A549 (cell line): ENCODE measurements at regions not wholly inside any gene's neighbourhood (a gene's known extent, or its start where the extent isn't known, plus 50 kb on each side); places are given as distances from the start of the nearest gene placed in this dataset.
"Not testable (repeated sequence)": the region's sequence is repeated elsewhere in the genome, so short reads cannot be mapped to it uniquely, and the experiment has no call there.

ENCODE experiments used
- CBX8 ChIP-seq: fragments of 200-600 bp; sonication (generic); IDR thresholded peaks from 2 replicates; pipeline ENCODE4 v1.6.1; 2016
- EP300 ChIP-seq, 2 experiments: fragments of >200 bp; sonication (Bioruptor Twin); formaldehyde crosslinking; IDR thresholded peaks; 2 replicates in 1 of 2; 3 replicates in 1 of 2; pipeline ENCODE4 v1.6.1; 2016 to 2017
- ESRRA ChIP-seq: fragments of 150-350 bp; IDR thresholded peaks from 2 replicates; pipeline ENCODE4 v1.6.1; 2014; ENCODE audit warnings: mild to moderate bottlenecking, low read length, borderline replicate concordance
- POLR2A ChIP-seq: IDR thresholded peaks from 2 replicates; pipeline ENCODE4 v1.6.1; 2012; ENCODE audit warnings: mild to moderate bottlenecking, low read length
- RARB ChIP-seq: fragments of 250-450 bp; sonication (Bioruptor Pico); IDR thresholded peaks from 2 replicates; pipeline ENCODE4 v1.8.0; 2021; ENCODE audit warnings: mild to moderate bottlenecking, moderate library complexity
- SMC3 ChIP-seq: fragments of >200 bp; sonication (Bioruptor Twin); formaldehyde crosslinking; IDR thresholded peaks from 3 replicates; pipeline ENCODE4 v1.6.1; 2018; ENCODE audit warnings: inconsistent platforms
- TF ChIP-seq, protein P1 (sequence below): fragments of >200 bp; sonication (Bioruptor Twin); formaldehyde crosslinking; IDR thresholded peaks from 3 replicates; pipeline ENCODE4 v1.5.1; 2016
- TF ChIP-seq, protein P2 (sequence below): IDR thresholded peaks from 2 replicates; pipeline ENCODE4 v1.6.1; 2012
- TF ChIP-seq, protein P3 (sequence below): fragments of >200 bp; sonication (Bioruptor Twin); formaldehyde crosslinking; IDR thresholded peaks from 3 replicates; pipeline ENCODE4 v1.6.1; 2016

DNA sequence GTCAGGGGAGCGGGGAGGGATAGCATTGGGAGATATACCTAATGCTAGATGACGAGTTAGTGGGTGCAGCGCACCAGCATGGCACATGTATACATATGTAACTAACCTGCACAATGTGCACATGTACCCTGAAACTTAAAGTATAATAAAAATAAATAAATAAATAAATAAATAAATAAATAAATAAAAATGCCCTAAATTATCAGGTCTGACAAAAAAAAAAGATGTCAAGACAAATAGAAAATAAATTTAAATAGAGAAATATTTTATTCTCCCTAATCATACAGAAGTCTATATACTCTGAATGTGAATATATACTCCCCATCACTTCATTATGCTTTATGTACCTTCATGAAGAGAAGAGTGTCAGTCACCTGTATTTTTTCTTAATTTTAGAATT is 420.0 kb upstream of the PTCHD4 start:
- TF ChIP-seq, protein P1, sequence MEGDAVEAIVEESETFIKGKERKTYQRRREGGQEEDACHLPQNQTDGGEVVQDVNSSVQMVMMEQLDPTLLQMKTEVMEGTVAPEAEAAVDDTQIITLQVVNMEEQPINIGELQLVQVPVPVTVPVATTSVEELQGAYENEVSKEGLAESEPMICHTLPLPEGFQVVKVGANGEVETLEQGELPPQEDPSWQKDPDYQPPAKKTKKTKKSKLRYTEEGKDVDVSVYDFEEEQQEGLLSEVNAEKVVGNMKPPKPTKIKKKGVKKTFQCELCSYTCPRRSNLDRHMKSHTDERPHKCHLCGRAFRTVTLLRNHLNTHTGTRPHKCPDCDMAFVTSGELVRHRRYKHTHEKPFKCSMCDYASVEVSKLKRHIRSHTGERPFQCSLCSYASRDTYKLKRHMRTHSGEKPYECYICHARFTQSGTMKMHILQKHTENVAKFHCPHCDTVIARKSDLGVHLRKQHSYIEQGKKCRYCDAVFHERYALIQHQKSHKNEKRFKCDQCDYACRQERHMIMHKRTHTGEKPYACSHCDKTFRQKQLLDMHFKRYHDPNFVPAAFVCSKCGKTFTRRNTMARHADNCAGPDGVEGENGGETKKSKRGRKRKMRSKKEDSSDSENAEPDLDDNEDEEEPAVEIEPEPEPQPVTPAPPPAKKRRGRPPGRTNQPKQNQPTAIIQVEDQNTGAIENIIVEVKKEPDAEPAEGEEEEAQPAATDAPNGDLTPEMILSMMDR, result not testable (repeated sequence)
- TF ChIP-seq SMC3; POLR2A; ESRRA; RARB (CRISPR knock-in tag); CBX8; EP300 (IDR thresholded peaks at IDR 0.05): not testable (repeated sequence)
- TF ChIP-seq, protein P2, sequence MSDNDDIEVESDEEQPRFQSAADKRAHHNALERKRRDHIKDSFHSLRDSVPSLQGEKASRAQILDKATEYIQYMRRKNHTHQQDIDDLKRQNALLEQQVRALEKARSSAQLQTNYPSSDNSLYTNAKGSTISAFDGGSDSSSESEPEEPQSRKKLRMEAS, result not testable (repeated sequence)
- TF ChIP-seq, protein P3, sequence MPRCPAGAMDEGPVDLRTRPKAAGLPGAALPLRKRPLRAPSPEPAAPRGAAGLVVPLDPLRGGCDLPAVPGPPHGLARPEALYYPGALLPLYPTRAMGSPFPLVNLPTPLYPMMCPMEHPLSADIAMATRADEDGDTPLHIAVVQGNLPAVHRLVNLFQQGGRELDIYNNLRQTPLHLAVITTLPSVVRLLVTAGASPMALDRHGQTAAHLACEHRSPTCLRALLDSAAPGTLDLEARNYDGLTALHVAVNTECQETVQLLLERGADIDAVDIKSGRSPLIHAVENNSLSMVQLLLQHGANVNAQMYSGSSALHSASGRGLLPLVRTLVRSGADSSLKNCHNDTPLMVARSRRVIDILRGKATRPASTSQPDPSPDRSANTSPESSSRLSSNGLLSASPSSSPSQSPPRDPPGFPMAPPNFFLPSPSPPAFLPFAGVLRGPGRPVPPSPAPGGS, result not testable (repeated sequence)
